ENCODE measurements at regions not wholly inside any gene's neighbourhood (a gene's known extent, or its start where the extent isn't known, plus 50 kb on each side); places are given as distances from the start of the nearest gene placed in this dataset. TPM values are rescaled to one million over a fixed set of nuclear protein-coding genes. Genes with fewer than 3 reads are reported as not detected.

- no peak overlapping the region for H3K9ac ChIP-seq (ENCODE audit: low read length)
- H3K4me2 ChIP-seq (ENCODE audit: low read length) = no peak overlapping the region
- no CpG with 5 or more reads among the region's 16 CpGs for WGBS (ENCODE audit: extremely low coverage, insufficient coverage, low lambda C conversion rate)
- no peak overlapping the region for H4K5ac ChIP-seq (ENCODE audit: low read length)
- no peak overlapping the region for H3K4me3 ChIP-seq (ENCODE audit: low read length)
- no peak overlapping the region for H3K23ac ChIP-seq (ENCODE audit: low read length)
- no peak overlapping the region for H3K56ac ChIP-seq (ENCODE audit: low read length)
- H3K36me3 ChIP-seq (ENCODE audit: control insufficient read depth, insufficient read depth, low read length) = no peaks in the 10 kb centered on the region
- H2BK15ac ChIP-seq (replicated peaks; ENCODE audit: low read depth) = no peak overlapping the region
- no peak overlapping the region for H2AK5ac ChIP-seq (ENCODE audit: low read length)
- H3K79me1 ChIP-seq (ENCODE audit: low read length) = no peaks in the 10 kb centered on the region
- H3K18ac ChIP-seq (ENCODE audit: low read length) = no peak overlapping the region
- no peak overlapping the region for H2BK120ac ChIP-seq (ENCODE audit: low read depth, low read length)
- no peaks in the 10 kb centered on the region for H3K27me3 ChIP-seq (ENCODE audit: insufficient read depth, low read length, poor library complexity)
- no peak overlapping the region for H4K8ac ChIP-seq (ENCODE audit: low read depth, low read length)
- no peaks in the 10 kb centered on the region for H3K4me1 ChIP-seq (ENCODE audit: control insufficient read depth, low read depth, low read length)
- DNase-seq = no peak
- H3K4ac ChIP-seq (ENCODE audit: low read depth, low read length) = no peak overlapping the region
- H2BK5ac ChIP-seq (ENCODE audit: low read length) = no peak overlapping the region
- H3K79me2 ChIP-seq (ENCODE audit: control insufficient read depth, insufficient read depth, low read length) = no peaks in the 10 kb centered on the region
- H3K27ac ChIP-seq (ENCODE audit: low read depth, low read length) = no peak overlapping the region
Measured at GRCh38 chr5:79849486-79850315, 141.4 kb downstream of the MTX3 start.

Small RNA genes lying in the stretch of these regions (small RNA-seq; reads per million reads assigned to genes)
- gene AC008496.1 (ENCODE audit: insufficient read depth) = not detected
